Upper lobe of left lung (tissue), 6 donors: ENCODE measurements at regions not wholly inside any gene's neighbourhood (a gene's known extent, or its start where the extent isn't known, plus 50 kb on each side); places are given as distances from the start of the nearest gene placed in this dataset.

Source experiments
- ATAC-seq, 2 donors: fragments of 200-7000 bp; cut with Tn5 transposase; one replicate each; pipeline ENCODE4 v1.9.1; 2022; ENCODE audit warnings: mild to moderate bottlenecking in 2 of 2, moderate library complexity in 2 of 2; ENCODE audit not compliant: low FRiP score in 2 of 2
- DNase-seq, 2 donors: peaks; one replicate each; pipeline ENCODE4 v3.0.0-alpha.2; 2019 to 2020
- H3K27ac ChIP-seq, 4 donors: fragments of 200-600 bp; sonication (generic); one replicate each; pipeline ENCODE4 v1.5.1; 2016 to 2019
- H3K27me3 ChIP-seq, 4 donors: fragments of 200-600 bp; sonication (generic); one replicate each; pipeline ENCODE4 v1.5.1; 2017 to 2019
- H3K36me3 ChIP-seq, 4 donors: fragments of 200-600 bp; sonication (generic); one replicate each; pipeline ENCODE4 v1.5.1; 2016 to 2019
- H3K4me1 ChIP-seq, 4 donors: fragments of 200-600 bp; sonication (generic); one replicate each; pipeline ENCODE4 v1.5.1; 2018 to 2019
- H3K4me3 ChIP-seq, 4 donors: fragments of 200-600 bp; sonication (generic); one replicate each; pipeline ENCODE4 v1.5.1; 2017 to 2019; ENCODE audit warnings: mild to moderate bottlenecking in 2 of 4, moderate library complexity in 1 of 4
- H3K9me3 ChIP-seq, 4 donors: fragments of 200-600 bp; sonication (generic); one replicate each; pipeline ENCODE4 v1.5.1; 2018 to 2019
- CTCF ChIP-seq, 6 experiments: fragments of 450-650 bp in 4 of 6; fragments of 200-600 bp in 2 of 6; sonication (generic) in 2 of 6; IDR thresholded peaks; one replicate each; pipeline ENCODE4 v1.5.1; 2016 to 2019; ENCODE audit warnings: antibody characterized with exemption in 6 of 6
- EP300 ChIP-seq, 4 donors: sonication (generic); formaldehyde crosslinking; IDR thresholded peaks; one replicate each; pipeline ENCODE4 v1.5.1; 2017; ENCODE audit warnings: antibody characterized with exemption in 4 of 4, control low read depth in 2 of 4
- POLR2A ChIP-seq, 4 donors: fragments of 450-650 bp; IDR thresholded peaks; one replicate each; pipeline ENCODE4 v1.5.1; 2016 to 2017; ENCODE audit warnings: antibody characterized with exemption in 4 of 4, mild to moderate bottlenecking in 2 of 4
- POLR2AphosphoS5 ChIP-seq, 2 donors: sonication (generic); formaldehyde crosslinking; IDR thresholded peaks; one replicate each; pipeline ENCODE4 v1.5.1; 2017; ENCODE audit warnings: antibody characterized with exemption in 2 of 2
- WGBS, 2 donors: methylation state at CpG; one replicate each; pipeline ENCODE4 v1.1.5; 2017 to 2018; 5-methylcytosine and 5-hydroxymethylcytosine counted together
- donor health status: DM: no; HTN: no; CAD: no; lungs with moderate emphysema.
- donor health status: DM: no; HTN: yes; CAD: no; lungs with severe emphysema.

GRCh38 chr16:8155275-8155674 is 435.0 kb downstream of the TMEM114 start:
- DNase-seq (no peak), ATAC-seq (no peak)
- Histone ChIP-seq H3K27ac (no peak overlapping the region), H3K9me3 (no peaks in the 10 kb centered on the region), H3K27me3 (no peaks in the 10 kb centered on the region), H3K4me3 (no peak overlapping the region), H3K4me1 (no peaks in the 10 kb centered on the region), H3K36me3 (no peaks in the 10 kb centered on the region)
- WGBS, 2 donors: 40 to 83% methylated on average over 2 of the region's 2 CpGs
- TF ChIP-seq POLR2AphosphoS5 (IDR thresholded peaks at IDR 0.05) (no peak), POLR2A (IDR thresholded peaks at IDR 0.05) (no peak), EP300 (IDR thresholded peaks at IDR 0.05) (no peak), CTCF (IDR thresholded peaks at IDR 0.05) (no peak)

- WGBS, 2 donors: 87 to 93% methylated on average over 17 of the region's 17 CpGs
- TF ChIP-seq POLR2A (IDR thresholded peaks at IDR 0.05): no peak
- no peak for TF ChIP-seq EP300 (IDR thresholded peaks at IDR 0.05)
- TF ChIP-seq CTCF (IDR thresholded peaks at IDR 0.05): no peak
- ATAC-seq (no peak), DNase-seq (no peak)
- Histone ChIP-seq H3K4me3 (no peak overlapping the region), H3K4me1 (no peaks in the 10 kb centered on the region), H3K27me3 (no peaks in the 10 kb centered on the region), H3K36me3 (no peaks in the 10 kb centered on the region), H3K9me3 (no peaks in the 10 kb centered on the region), H3K27ac (no peak overlapping the region)
Measured at GRCh38 chr16:8146256-8147012, 443.9 kb downstream of the TMEM114 start.

GRCh38 chr16:8138666-8139065 is 451.6 kb downstream of the TMEM114 start:
- no peak overlapping the region for H3K27ac ChIP-seq
- 86 to 95% methylated on average over 1 of the region's 1 CpG for WGBS, 2 donors
- no peaks in the 10 kb centered on the region for H3K27me3 ChIP-seq
- DNase-seq (no peak), ATAC-seq (no peak)
- H3K9me3 ChIP-seq: no peaks in the 10 kb centered on the region
- H3K4me3 ChIP-seq: no peak overlapping the region
- TF ChIP-seq POLR2A (IDR thresholded peaks at IDR 0.05) (no peak), EP300 (IDR thresholded peaks at IDR 0.05) (no peak), CTCF (IDR thresholded peaks at IDR 0.05) (no peak), POLR2AphosphoS5 (IDR thresholded peaks at IDR 0.05) (no peak)
- no peaks in the 10 kb centered on the region for H3K36me3 ChIP-seq
- no peaks in the 10 kb centered on the region for H3K4me1 ChIP-seq

GRCh38 chr16:8137606-8138005 is 452.7 kb downstream of the TMEM114 start:
- H3K4me1 ChIP-seq: no peaks in the 10 kb centered on the region
- no peaks in the 10 kb centered on the region for H3K9me3 ChIP-seq
- WGBS, 2 donors: 58 to 70% methylated on average over 8 of the region's 8 CpGs
- ATAC-seq (no peak), DNase-seq (no peak)
- TF ChIP-seq EP300 (IDR thresholded peaks at IDR 0.05) (no peak), CTCF (IDR thresholded peaks at IDR 0.05) (no peak), POLR2A (IDR thresholded peaks at IDR 0.05) (no peak), POLR2AphosphoS5 (IDR thresholded peaks at IDR 0.05) (no peak)
- H3K36me3 ChIP-seq: no peaks in the 10 kb centered on the region
- no peak overlapping the region for H3K27ac ChIP-seq
- H3K4me3 ChIP-seq: no peak overlapping the region
- no peaks in the 10 kb centered on the region for H3K27me3 ChIP-seq

- H3K9me3 ChIP-seq: peaks cover 0 to 8% (median 0%) of the 10 kb centered on the region in 4 donors
- 72 to 82% methylated on average over 4 of the region's 4 CpGs for WGBS, 2 donors
- H3K27ac ChIP-seq: no peak overlapping the region
- no peaks in the 10 kb centered on the region for H3K36me3 ChIP-seq
- H3K4me3 ChIP-seq: no peak overlapping the region
- H3K27me3 ChIP-seq: no peaks in the 10 kb centered on the region
- H3K4me1 ChIP-seq: no peaks in the 10 kb centered on the region
- no peak for DNase-seq
- TF ChIP-seq EP300 (IDR thresholded peaks at IDR 0.05): no peak
- no peak for TF ChIP-seq POLR2AphosphoS5 (IDR thresholded peaks at IDR 0.05)
- TF ChIP-seq POLR2A (IDR thresholded peaks at IDR 0.05): no peak
- TF ChIP-seq CTCF (IDR thresholded peaks at IDR 0.05): no peak
- ATAC-seq: no peak
Measured at GRCh38 chr16:8130197-8130596, 460.1 kb downstream of the TMEM114 start.
